ENCODE measurements at regions not wholly inside any gene's neighbourhood (a gene's known extent, or its start where the extent isn't known, plus 50 kb on each side); places are given as distances from the start of the nearest gene placed in this dataset.

DNA sequence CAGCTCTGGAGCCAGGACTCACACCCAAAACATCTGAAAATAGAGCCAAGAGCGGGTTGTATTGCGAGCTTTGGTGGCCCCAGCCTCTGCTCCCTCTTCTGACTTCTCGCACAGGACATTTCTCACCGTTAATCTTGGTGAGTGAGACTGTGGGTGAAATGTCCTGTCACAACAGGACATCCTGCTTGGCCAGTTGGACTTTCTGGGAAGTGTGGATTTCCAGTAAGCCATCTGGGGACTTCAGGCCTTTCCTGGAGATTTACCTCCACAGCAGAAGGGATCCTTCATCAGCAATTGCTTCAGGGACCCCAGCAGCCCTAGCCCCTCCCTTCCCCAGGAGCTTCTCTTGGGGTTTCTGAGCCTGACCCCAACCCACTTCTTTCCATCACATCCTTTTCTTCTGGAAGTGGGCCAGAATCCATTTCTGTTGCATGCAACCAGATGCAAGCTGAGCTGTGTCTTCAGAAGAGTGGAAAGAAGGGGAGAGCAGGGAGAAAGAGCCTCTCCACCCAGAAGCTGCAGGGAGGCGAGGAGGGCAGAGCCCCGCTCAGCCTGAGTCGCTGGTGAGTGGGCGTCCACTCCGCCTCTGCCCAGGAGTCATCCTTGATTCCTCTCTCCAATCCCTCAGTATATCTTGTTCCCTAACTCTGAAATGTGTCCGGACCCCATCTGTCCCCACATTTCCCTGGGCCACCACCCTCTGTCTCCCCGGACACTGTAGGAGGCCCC, 50.3 kb upstream of the GADD45G start:
- DNase-seq, result no peak

DNA sequence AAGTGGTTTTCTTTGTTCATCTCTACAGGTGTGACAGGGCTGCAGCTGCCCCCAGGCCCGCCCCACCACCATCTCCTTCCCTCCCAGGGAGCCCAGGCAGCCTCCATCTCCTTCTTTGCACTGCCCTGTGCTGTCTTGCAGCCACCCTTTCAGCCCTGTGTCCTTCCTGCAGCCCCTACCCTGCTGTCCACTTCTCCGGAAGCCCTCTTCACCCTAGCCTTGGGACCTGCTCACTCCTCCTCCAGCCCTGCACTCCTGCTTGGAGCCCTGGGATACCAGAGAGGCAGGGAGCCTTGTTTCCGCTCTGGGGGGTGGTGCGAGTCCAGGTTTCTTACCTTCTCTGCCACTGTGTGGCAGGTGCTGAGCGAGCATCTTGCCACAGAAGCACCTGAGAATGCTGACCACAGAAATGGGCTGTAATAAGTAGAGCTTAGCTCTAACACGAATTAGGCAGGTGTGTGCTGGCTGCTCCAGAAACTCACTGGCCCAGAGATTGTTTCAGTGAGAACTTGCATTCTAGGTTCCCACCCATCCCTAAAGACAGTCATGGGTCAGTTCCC, 51.3 kb upstream of the GADD45G start:
- no peak for DNase-seq

DNA sequence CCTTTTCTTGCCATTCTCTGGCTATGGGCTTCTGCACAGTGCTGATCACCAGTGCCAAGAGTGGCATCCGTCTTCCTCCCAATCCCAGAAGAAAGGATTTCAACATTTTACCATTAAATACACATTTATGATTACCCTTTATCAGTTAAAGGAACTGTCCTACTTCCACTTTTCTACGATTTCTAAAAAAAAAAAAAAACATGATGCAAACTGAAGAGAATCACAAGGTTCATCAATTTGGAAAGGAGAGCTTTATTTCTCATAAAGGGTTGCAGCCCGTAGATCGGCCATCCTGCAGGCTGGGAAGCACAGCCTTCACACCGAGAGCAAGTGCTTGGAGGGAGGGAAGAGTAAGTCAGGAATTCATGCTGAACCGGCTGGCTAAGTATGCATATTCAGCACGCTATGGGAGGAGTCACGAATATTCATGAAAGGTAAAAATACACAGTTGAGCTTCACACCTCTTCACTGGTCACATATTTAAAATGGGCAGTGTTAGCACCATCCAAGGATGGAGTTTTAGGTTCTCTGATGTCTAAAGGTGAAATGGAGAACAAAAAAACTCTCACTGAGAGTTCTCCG, 52.5 kb upstream of the SEMA4D start:
- no peak for DNase-seq

DNA sequence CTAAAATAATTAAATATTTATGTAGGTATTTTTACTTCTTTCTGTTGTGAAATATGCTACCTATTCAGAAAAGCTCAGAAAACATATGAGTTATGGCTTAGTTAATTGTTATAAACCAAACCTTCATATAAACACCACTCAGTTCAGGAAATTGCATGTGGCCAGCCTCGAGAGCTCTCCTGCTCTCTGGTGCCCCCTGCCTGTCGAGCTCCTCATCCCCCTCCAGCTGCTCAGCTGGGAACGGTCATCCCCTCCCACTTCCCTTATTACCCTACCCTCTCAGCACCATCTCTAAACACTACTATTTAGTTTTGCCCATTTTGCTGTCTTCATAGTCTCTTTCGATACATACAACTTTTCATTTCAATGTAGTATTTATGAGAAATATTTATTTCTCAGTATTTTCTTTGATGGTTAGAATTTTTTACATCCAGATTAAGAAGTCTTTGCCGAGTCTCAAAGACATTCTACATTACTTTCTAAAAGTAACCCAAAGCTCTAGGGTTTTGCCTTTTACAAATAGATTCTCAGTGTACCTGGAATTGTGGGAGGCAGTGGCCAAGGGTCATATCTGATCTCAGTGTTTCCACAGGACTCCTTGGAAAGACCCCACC, 51.2 kb upstream of the SEMA4D start:
- DNase-seq, result peak; percentile 85 to 88

DNA sequence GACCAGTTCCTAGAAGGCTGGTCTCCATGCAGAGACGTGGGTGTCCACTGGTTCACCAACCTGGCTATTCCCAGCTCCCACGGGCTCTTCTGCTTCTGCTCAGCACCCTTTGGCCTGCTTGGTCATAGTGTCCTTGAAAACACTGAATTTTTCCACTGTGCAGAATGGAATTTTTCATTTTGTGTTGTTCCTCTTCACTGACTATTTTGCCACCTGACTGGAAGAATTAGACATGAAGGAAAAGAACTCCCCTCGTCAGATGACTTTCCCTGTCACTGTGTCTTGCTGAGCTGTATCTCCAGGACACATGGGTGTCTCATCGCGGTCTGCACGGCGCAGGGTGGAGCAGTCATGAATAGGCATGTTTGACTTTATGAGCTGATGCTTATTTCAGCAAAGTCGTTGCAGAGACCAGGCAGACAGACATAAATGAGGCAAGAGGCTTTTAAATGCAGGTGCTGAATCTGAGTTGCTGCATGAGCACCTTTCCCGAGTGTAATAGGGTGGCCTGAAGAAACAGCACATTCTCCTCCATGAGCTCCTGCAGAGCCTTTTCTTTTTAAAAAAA, 50.2 kb upstream of the SEMA4D start:
- DNase-seq, result no peak

All from Kasumi-1 (cell line).